HCT116 (cell line): ENCODE measurements at regions not wholly inside any gene's neighbourhood (a gene's known extent, or its start where the extent isn't known, plus 50 kb on each side); places are given as distances from the start of the nearest gene placed in this dataset.

Source experiments
- ATAC-seq: fragments of 200-7000 bp; cut with Tn5 transposase; 2 replicates; pipeline ENCODE4 v1.9.1; 2020; ENCODE audit warnings: mild to moderate bottlenecking, moderate library complexity
- BruUV-seq: library from RNA; stranded (reverse); fragments of 400-500 nt; replicated peaks from 2 replicates; lab custom pipeline; 2021; lab: Mats Ljungman, UMichigan
- CTCF ChIA-PET: fragments of 300-600 bp; sonication (Branson Sonifier 250); formaldehyde crosslinking; loops from one replicate; lab custom pipeline; 2021; ENCODE audit warnings: antibody characterized with exemption; lab: Charles Lee
- POLR2A ChIA-PET: fragments of 300-600, 350-600 bp; sonication (Branson Sonifier 250); formaldehyde crosslinking; loops from one replicate; lab custom pipeline; 2021; ENCODE audit warnings: antibody characterized with exemption; lab: Charles Lee
- RAD21 ChIA-PET, 2 experiments: fragments of 300-600 bp; sonication (Branson Sonifier 250); formaldehyde crosslinking; loops; one replicate each; lab custom pipeline; 2023; ENCODE audit warnings: low total read pairs in 2 of 2; ENCODE audit not compliant: uncharacterized antibody in 2 of 2, unreplicated experiment in 2 of 2, low non-redundant PET in 1 of 2; lab: Charles Lee
- DNase-seq: peaks from one replicate; pipeline ENCODE4 v3.0.0-alpha.2; 2010; ENCODE audit warnings: low read depth, low spot score
- H2AFZ ChIP-seq: fragments of 200-600 bp; shearing (Covaris generic), sonication (generic); 2 replicates; pipeline ENCODE4 v1.6.1; 2017; ENCODE audit warnings: low read depth, mixed run types, mixed read lengths, antibody characterized with exemption, low read length; ENCODE audit not compliant: poor library complexity, severe bottlenecking
- H3K27ac ChIP-seq: 2 replicates; pipeline ENCODE4 v1.5.1; 2012; ENCODE audit warnings: low read depth, low read length
- H3K27me3 ChIP-seq: fragments of 200-600 bp; sonication (generic); 2 replicates; pipeline ENCODE4 v1.6.1; 2016; ENCODE audit warnings: mixed run types, low read length, mixed read lengths; ENCODE audit not compliant: insufficient read depth
- H3K36me3 ChIP-seq, 2 experiments: fragments of 200-500 bp in 1 of 2; fragments of 200-600 bp in 1 of 2; sonication (Bioruptor generic) in 1 of 2; sonication (generic) in 1 of 2; 2 replicates each; pipeline versions ENCODE4 v1.5.1 to v1.6.1; 2014 to 2016; ENCODE audit warnings: low read length in 2 of 2, inconsistent platforms in 1 of 2, mixed read lengths in 1 of 2, mixed run types in 1 of 2; ENCODE audit not compliant: insufficient read depth in 2 of 2, control insufficient read depth in 1 of 2
- H3K4me1 ChIP-seq, 2 experiments: fragments of 200-600 bp in 1 of 2; sonication (generic) in 1 of 2; 2 replicates each; pipeline versions ENCODE4 v1.5.1 to v1.6.1; 2012 to 2017; ENCODE audit warnings: low read length in 2 of 2, inconsistent platforms in 1 of 2, mild to moderate bottlenecking in 1 of 2, mixed read lengths in 1 of 2, mixed run types in 1 of 2, moderate library complexity in 1 of 2; ENCODE audit not compliant: insufficient read depth in 2 of 2, control insufficient read depth in 1 of 2
- H3K4me2 ChIP-seq: fragments of 200-600 bp; sonication (generic); 2 replicates; pipeline ENCODE4 v1.6.1; 2017; ENCODE audit warnings: mixed run types, low read length, mixed read lengths
- H3K4me3 ChIP-seq, 2 experiments: fragments of 200-600 bp in 1 of 2; sonication (generic) in 1 of 2; replicated peaks in 1 of 2; 2 replicates each; pipeline ENCODE4 v1.5.1; 2011 to 2016; ENCODE audit warnings: low read length in 2 of 2, control low read depth in 1 of 2, low read depth in 1 of 2, mild to moderate bottlenecking in 1 of 2, mixed read lengths in 1 of 2, mixed run types in 1 of 2
- H3K79me2 ChIP-seq: fragments of 200-600 bp; sonication (generic); 2 replicates; pipeline ENCODE4 v1.6.1; 2017; ENCODE audit warnings: mild to moderate bottlenecking, mixed run types, low read length, moderate library complexity, mixed read lengths; ENCODE audit not compliant: insufficient read depth
- H3K9ac ChIP-seq: fragments of 200-600 bp; sonication (generic); 2 replicates; pipeline ENCODE4 v1.6.1; 2016; ENCODE audit warnings: low read length, mixed read lengths
- H3K9me2 ChIP-seq: fragments of 200-600 bp; sonication (generic), shearing (Covaris generic); 2 replicates; pipeline ENCODE4 v1.6.1; 2017; ENCODE audit warnings: mixed run types, mild to moderate bottlenecking, moderate library complexity; ENCODE audit not compliant: insufficient read depth
- H3K9me3 ChIP-seq, 2 experiments: fragments of 200-500 bp in 1 of 2; fragments of 200-600 bp in 1 of 2; sonication (Bioruptor generic) in 1 of 2; sonication (generic) in 1 of 2; 2 replicates each; pipeline ENCODE4 v1.6.1; 2014 to 2017; ENCODE audit warnings: low read length in 2 of 2, mixed read lengths in 2 of 2, inconsistent platforms in 1 of 2, low read depth in 1 of 2, mild to moderate bottlenecking in 1 of 2, mixed run types in 1 of 2, moderate library complexity in 1 of 2; ENCODE audit not compliant: control insufficient read depth in 1 of 2, insufficient read depth in 1 of 2
- H4K20me1 ChIP-seq: fragments of 200-600 bp; sonication (generic), shearing (Covaris generic); 2 replicates; pipeline ENCODE4 v1.6.1; 2017; ENCODE audit warnings: mixed run types, mild to moderate bottlenecking, moderate library complexity; ENCODE audit not compliant: insufficient read depth
- CEBPB ChIP-seq: IDR thresholded peaks from 2 replicates; pipeline ENCODE4 v1.6.1; 2012; ENCODE audit warnings: low read depth
- EGR1 ChIP-seq: IDR thresholded peaks from 2 replicates; pipeline ENCODE4 v1.6.1; 2012; ENCODE audit warnings: low read depth
- ELF1 ChIP-seq: IDR thresholded peaks from 2 replicates; pipeline ENCODE4 v1.6.1; 2012; ENCODE audit warnings: low read depth, borderline replicate concordance
- EZH2 ChIP-seq: fragments of 200-600 bp; sonication (generic); IDR thresholded peaks from 2 replicates; pipeline ENCODE4 v1.6.1; 2017; ENCODE audit warnings: antibody characterized with exemption, mixed run types
- FOSL1 ChIP-seq: IDR thresholded peaks from 2 replicates; pipeline ENCODE4 v1.6.1; 2012; ENCODE audit warnings: low read depth
- JUND ChIP-seq: IDR thresholded peaks from 2 replicates; pipeline ENCODE4 v1.6.1; 2012
- POLR2A ChIP-seq: IDR thresholded peaks from 2 replicates; pipeline ENCODE4 v1.7.0; 2011; ENCODE audit warnings: borderline replicate concordance; ENCODE audit not compliant: insufficient read depth, insufficient read length; ENCODE audit errors: extremely low read depth
- POLR2AphosphoS5 ChIP-seq: IDR thresholded peaks from 2 replicates; pipeline ENCODE4 v1.6.1; 2011; ENCODE audit warnings: mild to moderate bottlenecking, low read depth, low read length, moderate library complexity
- SIN3A ChIP-seq: IDR thresholded peaks from 2 replicates; pipeline ENCODE4 v1.6.1; 2012; ENCODE audit warnings: low read depth
- SP1 ChIP-seq: IDR thresholded peaks from 2 replicates; pipeline ENCODE4 v1.6.1; 2012; ENCODE audit warnings: low read depth
- TCF7L2 ChIP-seq: IDR thresholded peaks from 2 replicates; pipeline ENCODE4 v1.7.0; 2011; ENCODE audit warnings: borderline replicate concordance, inconsistent platforms; ENCODE audit not compliant: insufficient read depth, insufficient read length; ENCODE audit errors: extremely low read depth
- ZFX ChIP-seq: fragments of 450-650 bp; IDR thresholded peaks from 2 replicates; pipeline ENCODE4 v1.6.1; 2017
- ZNF274 ChIP-seq: fragments of 200-500 bp; sonication (Bioruptor generic); IDR thresholded peaks from 2 replicates; pipeline ENCODE4 v1.6.1; 2014; ENCODE audit warnings: mild to moderate bottlenecking, low read depth, low read length, inconsistent platforms
- intact Hi-C: fragments of 100-400 bp; cut with micrococcal nuclease; formaldehyde crosslinking; loops from 2 replicates; pipeline ENCODE4 v1.10.0; 2022
- TF ChIP-seq, protein P1 (sequence below), 3 experiments: fragments of 200-600 bp in 1 of 3; sonication (generic) in 1 of 3; IDR thresholded peaks in 2 of 3; conservative IDR thresholded peaks in 1 of 3; 2 replicates each; pipeline ENCODE4 v1.5.1; 2012 to 2017; ENCODE audit warnings: low read depth in 2 of 3, low read length in 2 of 3, antibody characterized with exemption in 1 of 3, borderline replicate concordance in 1 of 3, control low read depth in 1 of 3, mild to moderate bottlenecking in 1 of 3, mixed read lengths in 1 of 3, mixed run types in 1 of 3, moderate library complexity in 1 of 3; ENCODE audit not compliant: insufficient read depth in 1 of 3

DNA sequence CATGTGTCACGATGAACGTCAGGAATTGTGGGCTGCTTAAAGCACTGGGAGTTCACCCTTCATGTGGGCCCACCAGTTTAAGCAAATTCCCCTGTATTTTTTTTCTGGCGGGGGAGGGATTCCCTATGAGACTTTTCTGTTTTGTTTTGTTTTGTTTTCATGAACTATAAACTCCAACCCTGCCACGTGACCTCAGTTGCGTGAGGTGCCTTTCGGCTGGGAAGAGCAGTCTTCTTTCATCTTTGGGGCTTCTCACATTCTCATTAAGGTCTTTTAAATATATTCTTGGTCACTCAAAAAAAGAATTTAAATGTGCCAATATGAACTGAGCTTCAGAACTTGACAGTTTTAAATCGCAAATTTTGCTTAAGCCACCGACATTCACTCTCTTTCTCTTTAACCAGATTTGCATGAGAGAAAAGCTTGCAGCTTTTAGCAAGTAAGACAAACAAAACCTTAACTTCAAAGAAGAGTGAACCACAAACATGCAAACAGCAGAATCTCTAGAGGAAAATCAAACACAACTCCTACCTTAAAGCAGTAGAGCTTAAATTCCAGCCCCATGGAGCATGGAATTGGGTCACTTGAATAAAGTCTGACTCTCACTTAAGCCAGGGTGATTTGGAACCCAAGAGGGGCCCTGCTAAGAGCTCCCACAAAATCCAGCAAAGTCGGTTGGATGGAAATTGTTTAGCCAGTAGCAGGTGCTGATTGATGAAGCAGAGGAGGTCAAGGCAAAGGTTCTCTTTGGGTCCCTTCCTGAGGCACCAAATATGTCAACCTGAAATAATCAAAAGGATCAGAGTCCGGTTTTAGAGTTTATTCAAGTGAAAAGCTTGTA is 699.8 kb upstream of the GBE1 start:
- ATAC-seq (no peak), DNase-seq (no peak)
- ChIA-PET POLR2A (no interaction called here), CTCF (no interaction called here), RAD21 (no interaction called here)
- H3K27ac ChIP-seq = no peak overlapping the region
- H3K27me3 ChIP-seq = no peaks in the 10 kb centered on the region
- no peak overlapping the region for H3K9ac ChIP-seq
- TF ChIP-seq POLR2A (no peak), EGR1 (no peak), ZFX (no peak), JUND (no peak), ELF1 (no peak), TCF7L2 (no peak), POLR2AphosphoS5 (no peak), ZNF274 (no peak), SIN3A (no peak), CEBPB (no peak), SP1 (no peak), FOSL1 (no peak), EZH2 (no peak)
- TF ChIP-seq, protein P1, sequence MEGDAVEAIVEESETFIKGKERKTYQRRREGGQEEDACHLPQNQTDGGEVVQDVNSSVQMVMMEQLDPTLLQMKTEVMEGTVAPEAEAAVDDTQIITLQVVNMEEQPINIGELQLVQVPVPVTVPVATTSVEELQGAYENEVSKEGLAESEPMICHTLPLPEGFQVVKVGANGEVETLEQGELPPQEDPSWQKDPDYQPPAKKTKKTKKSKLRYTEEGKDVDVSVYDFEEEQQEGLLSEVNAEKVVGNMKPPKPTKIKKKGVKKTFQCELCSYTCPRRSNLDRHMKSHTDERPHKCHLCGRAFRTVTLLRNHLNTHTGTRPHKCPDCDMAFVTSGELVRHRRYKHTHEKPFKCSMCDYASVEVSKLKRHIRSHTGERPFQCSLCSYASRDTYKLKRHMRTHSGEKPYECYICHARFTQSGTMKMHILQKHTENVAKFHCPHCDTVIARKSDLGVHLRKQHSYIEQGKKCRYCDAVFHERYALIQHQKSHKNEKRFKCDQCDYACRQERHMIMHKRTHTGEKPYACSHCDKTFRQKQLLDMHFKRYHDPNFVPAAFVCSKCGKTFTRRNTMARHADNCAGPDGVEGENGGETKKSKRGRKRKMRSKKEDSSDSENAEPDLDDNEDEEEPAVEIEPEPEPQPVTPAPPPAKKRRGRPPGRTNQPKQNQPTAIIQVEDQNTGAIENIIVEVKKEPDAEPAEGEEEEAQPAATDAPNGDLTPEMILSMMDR (IDR thresholded peaks at IDR 0.05 in 2 of 3, conservative IDR thresholded peaks at IDR 0.05 in 1 of 3; ENCODE audit: borderline replicate concordance in 1 of 3, insufficient read depth in 1 of 3, low read depth in 2 of 3, low read length in 2 of 3) = no peak
- H4K20me1 ChIP-seq = no peaks in the 10 kb centered on the region
- no peaks in the 10 kb centered on the region for H3K36me3 ChIP-seq
- H2AFZ ChIP-seq = no peak overlapping the region
- intact Hi-C loops = no loop called here
- no TSS peak for BruUV-seq
- no peaks in the 10 kb centered on the region for H3K79me2 ChIP-seq
- no peak overlapping the region for H3K4me3 ChIP-seq
- H3K4me1 ChIP-seq = no peaks in the 10 kb centered on the region
- H3K9me3 ChIP-seq = no peaks in the 10 kb centered on the region
- H3K4me2 ChIP-seq = no peak overlapping the region
- no peaks in the 10 kb centered on the region for H3K9me2 ChIP-seq
